ENCODE measurements at regions not wholly inside any gene's neighbourhood (a gene's known extent, or its start where the extent isn't known, plus 50 kb on each side); places are given as distances from the start of the nearest gene placed in this dataset.

GRCh38 chr3:160150066-160150465 lies 75.2 kb upstream of the C3orf80 start:
- TF ChIP-seq, protein P1, sequence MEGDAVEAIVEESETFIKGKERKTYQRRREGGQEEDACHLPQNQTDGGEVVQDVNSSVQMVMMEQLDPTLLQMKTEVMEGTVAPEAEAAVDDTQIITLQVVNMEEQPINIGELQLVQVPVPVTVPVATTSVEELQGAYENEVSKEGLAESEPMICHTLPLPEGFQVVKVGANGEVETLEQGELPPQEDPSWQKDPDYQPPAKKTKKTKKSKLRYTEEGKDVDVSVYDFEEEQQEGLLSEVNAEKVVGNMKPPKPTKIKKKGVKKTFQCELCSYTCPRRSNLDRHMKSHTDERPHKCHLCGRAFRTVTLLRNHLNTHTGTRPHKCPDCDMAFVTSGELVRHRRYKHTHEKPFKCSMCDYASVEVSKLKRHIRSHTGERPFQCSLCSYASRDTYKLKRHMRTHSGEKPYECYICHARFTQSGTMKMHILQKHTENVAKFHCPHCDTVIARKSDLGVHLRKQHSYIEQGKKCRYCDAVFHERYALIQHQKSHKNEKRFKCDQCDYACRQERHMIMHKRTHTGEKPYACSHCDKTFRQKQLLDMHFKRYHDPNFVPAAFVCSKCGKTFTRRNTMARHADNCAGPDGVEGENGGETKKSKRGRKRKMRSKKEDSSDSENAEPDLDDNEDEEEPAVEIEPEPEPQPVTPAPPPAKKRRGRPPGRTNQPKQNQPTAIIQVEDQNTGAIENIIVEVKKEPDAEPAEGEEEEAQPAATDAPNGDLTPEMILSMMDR (IDR thresholded peaks at IDR 0.05; ENCODE audit: unreplicated experiment), result no peak
- H3K27ac Mint-ChIP-seq, result no peak overlapping the region
- H3K4me3 Mint-ChIP-seq (ENCODE audit: low read depth), result no peak overlapping the region
- H3K27me3 Mint-ChIP-seq, result peaks cover 12% of the 10 kb centered on the region
- H3K9me3 Mint-ChIP-seq (ENCODE audit: low read depth), result peaks cover 3% of the 10 kb centered on the region
- no peaks in the 10 kb centered on the region for H3K36me3 Mint-ChIP-seq (ENCODE audit: insufficient read depth)
- H3K4me1 Mint-ChIP-seq (ENCODE audit: low read depth), result no peaks in the 10 kb centered on the region
- DNase-seq (ENCODE audit: low spot score, unreplicated experiment), result no peak

GRCh38 chr3:160150525-160150924 lies 74.7 kb upstream of the C3orf80 start:
- H3K4me1 Mint-ChIP-seq (ENCODE audit: low read depth), result no peaks in the 10 kb centered on the region
- no peak for DNase-seq (ENCODE audit: low spot score, unreplicated experiment)
- H3K27me3 Mint-ChIP-seq, result peaks cover 12% of the 10 kb centered on the region
- no peaks in the 10 kb centered on the region for H3K36me3 Mint-ChIP-seq (ENCODE audit: insufficient read depth)
- H3K27ac Mint-ChIP-seq, result no peak overlapping the region
- no peak overlapping the region for H3K4me3 Mint-ChIP-seq (ENCODE audit: low read depth)
- H3K9me3 Mint-ChIP-seq (ENCODE audit: low read depth), result peaks cover 3% of the 10 kb centered on the region
- TF ChIP-seq, protein P1 (IDR thresholded peaks at IDR 0.05; ENCODE audit: unreplicated experiment), result no peak

GRCh38 chr3:160152638-160153037 lies 72.6 kb upstream of the C3orf80 start:
- H3K4me1 Mint-ChIP-seq (ENCODE audit: low read depth), result no peaks in the 10 kb centered on the region
- no peak overlapping the region for H3K4me3 Mint-ChIP-seq (ENCODE audit: low read depth)

GRCh38 chr3:160154033-160154432 lies 71.2 kb upstream of the C3orf80 start:
- H3K4me3 Mint-ChIP-seq (ENCODE audit: low read depth), result no peak overlapping the region
- no peaks in the 10 kb centered on the region for H3K9me3 Mint-ChIP-seq (ENCODE audit: low read depth)
- H3K36me3 Mint-ChIP-seq (ENCODE audit: insufficient read depth), result no peaks in the 10 kb centered on the region
- TF ChIP-seq, protein P1 (IDR thresholded peaks at IDR 0.05; ENCODE audit: unreplicated experiment), result no peak
- DNase-seq (ENCODE audit: low spot score, unreplicated experiment), result no peak
- peaks cover 23% of the 10 kb centered on the region for H3K27me3 Mint-ChIP-seq
- H3K27ac Mint-ChIP-seq, result no peak overlapping the region
- H3K4me1 Mint-ChIP-seq (ENCODE audit: low read depth), result peaks cover 2% of the 10 kb centered on the region

More at GRCh38 chr3:160152638-160153037, 72.6 kb upstream of the C3orf80 start:
- H3K36me3 Mint-ChIP-seq (ENCODE audit: insufficient read depth), result no peaks in the 10 kb centered on the region
- H3K27me3 Mint-ChIP-seq, result peaks cover 15% of the 10 kb centered on the region
- DNase-seq (ENCODE audit: low spot score, unreplicated experiment), result no peak
- no peaks in the 10 kb centered on the region for H3K9me3 Mint-ChIP-seq (ENCODE audit: low read depth)
- no peak overlapping the region for H3K27ac Mint-ChIP-seq
- TF ChIP-seq, protein P1 (IDR thresholded peaks at IDR 0.05; ENCODE audit: unreplicated experiment), result no peak

- H3K4me1 Mint-ChIP-seq (ENCODE audit: low read depth), result peaks cover 2% of the 10 kb centered on the region
- TF ChIP-seq, protein P1 (IDR thresholded peaks at IDR 0.05; ENCODE audit: unreplicated experiment), result no peak
- DNase-seq (ENCODE audit: low spot score, unreplicated experiment), result no peak
- peaks cover 27% of the 10 kb centered on the region for H3K27me3 Mint-ChIP-seq
- no peaks in the 10 kb centered on the region for H3K9me3 Mint-ChIP-seq (ENCODE audit: low read depth)
- H3K4me3 Mint-ChIP-seq (ENCODE audit: low read depth), result no peak overlapping the region
- no peaks in the 10 kb centered on the region for H3K36me3 Mint-ChIP-seq (ENCODE audit: insufficient read depth)
- no peak overlapping the region for H3K27ac Mint-ChIP-seq
Measured at GRCh38 chr3:160154596-160154995, 70.6 kb upstream of the C3orf80 start.
